ENCODE measurements at regions not wholly inside any gene's neighbourhood (a gene's known extent, or its start where the extent isn't known, plus 50 kb on each side); places are given as distances from the start of the nearest gene placed in this dataset.

GRCh38 chr5:152094060-152094459 is 169.4 kb upstream of the GLRA1 start:
- WGBS, 2 donors: 32 to 34% methylated on average over 2 of the region's 2 CpGs
- TF ChIP-seq CTCF (IDR thresholded peaks at IDR 0.05) (no peak), POLR2A (IDR thresholded peaks at IDR 0.05) (no peak)
- no peak for DNase-seq (ENCODE audit: low spot score in 2 of 2)
- intact Hi-C loops (cut with DNase I; ENCODE audit: low total_unique reads): no loop called here
- no peak overlapping the region for H3K4me3 ChIP-seq (ENCODE audit: low read depth, poor library complexity, severe bottlenecking)

GRCh38 chr5:152092580-152092979 is 167.9 kb upstream of the GLRA1 start:
- H3K4me3 ChIP-seq (ENCODE audit: low read depth, poor library complexity, severe bottlenecking): no peak overlapping the region
- no peak for DNase-seq (ENCODE audit: low spot score in 2 of 2)
- 78 to 83% methylated on average over 1 of the region's 1 CpG for WGBS, 2 donors
- intact Hi-C loops (cut with DNase I; ENCODE audit: low total_unique reads): no loop called here
- TF ChIP-seq CTCF (IDR thresholded peaks at IDR 0.05) (no peak), POLR2A (IDR thresholded peaks at IDR 0.05) (no peak)

GRCh38 chr5:152089644-152090043 is 165.0 kb upstream of the GLRA1 start:
- intact Hi-C loops (cut with DNase I; ENCODE audit: low total_unique reads): no loop called here
- WGBS, 2 donors: 43 to 52% methylated on average over 2 of the region's 2 CpGs

GRCh38 chr5:152086668-152087067 is 162.0 kb upstream of the GLRA1 start:
- intact Hi-C loops (cut with DNase I; ENCODE audit: low total_unique reads): no loop called here
- no peak for DNase-seq (ENCODE audit: low spot score in 2 of 2)
- TF ChIP-seq CTCF (IDR thresholded peaks at IDR 0.05) (no peak), POLR2A (IDR thresholded peaks at IDR 0.05) (no peak)
- WGBS, 2 donors: 35 to 52% methylated on average over 3 of the region's 3 CpGs
- H3K4me3 ChIP-seq (ENCODE audit: low read depth, poor library complexity, severe bottlenecking): no peak overlapping the region

More at GRCh38 chr5:152089644-152090043, 165.0 kb upstream of the GLRA1 start:
- H3K4me3 ChIP-seq (ENCODE audit: low read depth, poor library complexity, severe bottlenecking): no peak overlapping the region
- no peak for DNase-seq (ENCODE audit: low spot score in 2 of 2)
- TF ChIP-seq CTCF (IDR thresholded peaks at IDR 0.05): no peak
- no peak for TF ChIP-seq POLR2A (IDR thresholded peaks at IDR 0.05)

GRCh38 chr5:152084476-152084875 is 159.8 kb upstream of the GLRA1 start:
- H3K4me3 ChIP-seq (ENCODE audit: low read depth, poor library complexity, severe bottlenecking): no peak overlapping the region
- no peak for TF ChIP-seq POLR2A (IDR thresholded peaks at IDR 0.05)
- no peak for TF ChIP-seq CTCF (IDR thresholded peaks at IDR 0.05)
- WGBS, 2 donors: 69 to 70% methylated on average over 4 of the region's 4 CpGs
- DNase-seq (ENCODE audit: low spot score in 2 of 2): no peak
- intact Hi-C loops (cut with DNase I; ENCODE audit: low total_unique reads): no loop called here

GRCh38 chr5:152083231-152083630 is 158.6 kb upstream of the GLRA1 start:
- no peak overlapping the region for H3K4me3 ChIP-seq (ENCODE audit: low read depth, poor library complexity, severe bottlenecking)
- no peak for TF ChIP-seq CTCF (IDR thresholded peaks at IDR 0.05)
- TF ChIP-seq POLR2A (IDR thresholded peaks at IDR 0.05): no peak
- intact Hi-C loops (cut with DNase I; ENCODE audit: low total_unique reads): no loop called here
- no peak for DNase-seq (ENCODE audit: low spot score in 2 of 2)
- 25 to 43% methylated on average over 4 of the region's 4 CpGs for WGBS, 2 donors
